Activated B cell treated with CpG ODN at 0.5 μM for 24 hours (primary cell): ENCODE measurements at regions not wholly inside any gene's neighbourhood (a gene's known extent, or its start where the extent isn't known, plus 50 kb on each side); places are given as distances from the start of the nearest gene placed in this dataset.

Experiments
- ATAC-seq: fragments of 200-7000 bp; cut with Tn5 transposase; one replicate; pipeline ENCODE4 v1.10.0; 2021; ENCODE audit warnings: low read depth, mild to moderate bottlenecking, moderate library complexity
- CTCF ChIA-PET: fragments of 350-600 bp; sonication (Branson Sonifier 250); formaldehyde crosslinking; loops from one replicate; lab custom pipeline; 2021; ENCODE audit warnings: antibody characterized with exemption; lab: Charles Lee
- POLR2A ChIA-PET: fragments of 350-600 bp; sonication (Branson Sonifier 250); formaldehyde crosslinking; loops from one replicate; lab custom pipeline; 2021; ENCODE audit warnings: antibody characterized with exemption; lab: Charles Lee
- DNase-seq: peaks from one replicate; pipeline ENCODE4 v3.0.0; 2022
- H3K27ac Mint-ChIP-seq: one replicate; pipeline ENCODE4 v1.8.0; 2020; ENCODE audit warnings: mixed read lengths
- H3K27me3 Mint-ChIP-seq: one replicate; pipeline ENCODE4 v1.8.0; 2021; ENCODE audit warnings: mixed read lengths
- H3K36me3 Mint-ChIP-seq: one replicate; pipeline ENCODE4 v1.8.0; 2021; ENCODE audit warnings: low read depth, mixed read lengths
- H3K4me1 Mint-ChIP-seq: one replicate; pipeline ENCODE4 v1.8.0; 2021; ENCODE audit warnings: mixed read lengths
- H3K4me3 Mint-ChIP-seq: one replicate; pipeline ENCODE4 v1.8.0; 2020; ENCODE audit warnings: mild to moderate bottlenecking, mixed read lengths
- H3K9me3 Mint-ChIP-seq: one replicate; pipeline ENCODE4 v1.8.0; 2020; ENCODE audit warnings: mixed read lengths
- CTCF ChIP-seq: fragments of 200-600 bp; IDR thresholded peaks from one replicate; pipeline ENCODE4 v1.8.0; 2022; ENCODE audit warnings: antibody characterized with exemption, mild to moderate bottlenecking
- intact Hi-C: fragments of 100-400 bp; cut with micrococcal nuclease; formaldehyde crosslinking; loops from one replicate; pipeline ENCODE4 v1.15.1; 2024

- POLR2A ChIA-PET, result no interaction called here
- no peaks in the 10 kb centered on the region for H3K27me3 Mint-ChIP-seq
- H3K36me3 Mint-ChIP-seq, result no peaks in the 10 kb centered on the region
- no peaks in the 10 kb centered on the region for H3K4me1 Mint-ChIP-seq
- ATAC-seq, result no peak
- DNase-seq, result no peak
- TF ChIP-seq CTCF, result no peak
- H3K27ac Mint-ChIP-seq, result no peak overlapping the region
- CTCF ChIA-PET, result no interaction called here
- H3K4me3 Mint-ChIP-seq, result no peak overlapping the region
- intact Hi-C loops, result no loop called here
- H3K9me3 Mint-ChIP-seq, result no peaks in the 10 kb centered on the region
Measured at GRCh38 chrX:150094375-150094774, 156.1 kb upstream of the EOLA2 start.

- Mint-ChIP-seq H3K4me1 (no peaks in the 10 kb centered on the region), H3K9me3 (no peaks in the 10 kb centered on the region), H3K4me3 (no peak overlapping the region), H3K27me3 (no peaks in the 10 kb centered on the region), H3K27ac (no peak overlapping the region), H3K36me3 (no peaks in the 10 kb centered on the region)
- DNase-seq, result no peak
- no peak for TF ChIP-seq CTCF
- POLR2A ChIA-PET, result no interaction called here
- no peak for ATAC-seq
- CTCF ChIA-PET, result no interaction called here
- intact Hi-C loops, result no loop called here
Measured at GRCh38 chrX:150094996-150095395, 156.7 kb upstream of the EOLA2 start.

- CTCF ChIA-PET, result no interaction called here
- no peaks in the 10 kb centered on the region for H3K27me3 Mint-ChIP-seq
- DNase-seq (no peak), ATAC-seq (no peak)
- TF ChIP-seq CTCF, result no peak
- intact Hi-C loops, result no loop called here
- no peak overlapping the region for H3K4me3 Mint-ChIP-seq
- POLR2A ChIA-PET, result no interaction called here
- H3K27ac Mint-ChIP-seq, result no peak overlapping the region
- no peaks in the 10 kb centered on the region for H3K9me3 Mint-ChIP-seq
- H3K36me3 Mint-ChIP-seq, result no peaks in the 10 kb centered on the region
- H3K4me1 Mint-ChIP-seq, result no peaks in the 10 kb centered on the region
Measured at GRCh38 chrX:150099316-150099715, 161.0 kb upstream of the EOLA2 start.

GRCh38 chrX:150100261-150100660 is 162.0 kb upstream of the EOLA2 start:
- POLR2A ChIA-PET, result no interaction called here
- CTCF ChIA-PET, result no interaction called here
- Mint-ChIP-seq H3K27ac (no peak overlapping the region), H3K27me3 (no peaks in the 10 kb centered on the region), H3K9me3 (no peaks in the 10 kb centered on the region), H3K4me3 (no peak overlapping the region), H3K4me1 (no peaks in the 10 kb centered on the region), H3K36me3 (no peaks in the 10 kb centered on the region)
- DNase-seq (no peak), ATAC-seq (no peak)
- intact Hi-C loops, result no loop called here
- no peak for TF ChIP-seq CTCF

GRCh38 chrX:150118476-150118875 is 180.2 kb upstream of the EOLA2 start:
- Mint-ChIP-seq H3K27ac (no peak overlapping the region), H3K4me3 (no peak overlapping the region), H3K9me3 (no peaks in the 10 kb centered on the region), H3K27me3 (peaks cover 8% of the 10 kb centered on the region), H3K4me1 (no peaks in the 10 kb centered on the region), H3K36me3 (no peaks in the 10 kb centered on the region)
- ChIA-PET POLR2A (no interaction called here), CTCF (no interaction called here)
- intact Hi-C loops, result no loop called here
- DNase-seq, result no peak
- no peak for ATAC-seq
- TF ChIP-seq CTCF, result no peak
